H9 (cell line): ENCODE measurements at regions not wholly inside any gene's neighbourhood (a gene's known extent, or its start where the extent isn't known, plus 50 kb on each side); places are given as distances from the start of the nearest gene placed in this dataset.

Experiments used
- DNase-seq: peaks from one replicate; pipeline ENCODE4 v3.0.0-alpha.2; 2017
- H2AFZ ChIP-seq: one replicate; pipeline ENCODE4 v1.6.1; 2013; ENCODE audit warnings: mild to moderate bottlenecking, low read length, control low read depth, moderate library complexity
- H2AK5ac ChIP-seq: 2 replicates; pipeline ENCODE4 v1.6.1; 2013; ENCODE audit warnings: low read length, control low read depth, mixed read lengths; ENCODE audit not compliant: insufficient read length
- H2BK120ac ChIP-seq: one replicate; pipeline ENCODE4 v1.6.1; 2013; ENCODE audit warnings: low read depth, mild to moderate bottlenecking, low read length, control low read depth, inconsistent platforms; ENCODE audit not compliant: poor library complexity, severe bottlenecking
- H2BK12ac ChIP-seq: 2 replicates; pipeline ENCODE4 v1.6.1; 2013; ENCODE audit warnings: low read length, control low read depth, mixed read lengths, low read depth; ENCODE audit not compliant: insufficient read length
- H2BK15ac ChIP-seq: 2 replicates; pipeline ENCODE4 v1.6.1; 2013; ENCODE audit warnings: low read depth, low read length, control low read depth
- H2BK20ac ChIP-seq: one replicate; pipeline ENCODE4 v1.6.1; 2013; ENCODE audit warnings: low read depth, mild to moderate bottlenecking, low read length, control low read depth, inconsistent platforms; ENCODE audit not compliant: poor library complexity, severe bottlenecking
- H2BK5ac ChIP-seq: 2 replicates; pipeline ENCODE4 v1.6.1; 2013; ENCODE audit warnings: low read length, control low read depth, mixed read lengths; ENCODE audit not compliant: insufficient read length
- H3K14ac ChIP-seq: 2 replicates; pipeline ENCODE4 v1.6.1; 2013; ENCODE audit warnings: low read length, control low read depth; ENCODE audit not compliant: insufficient read depth
- H3K18ac ChIP-seq: 2 replicates; pipeline ENCODE4 v1.6.1; 2013; ENCODE audit warnings: low read depth, mild to moderate bottlenecking, mixed read lengths, low read length, control low read depth; ENCODE audit not compliant: insufficient read length
- H3K23ac ChIP-seq: 2 replicates; pipeline ENCODE4 v1.6.1; 2013; ENCODE audit warnings: low read length, control low read depth, mixed read lengths, low read depth; ENCODE audit not compliant: insufficient read length
- H3K23me2 ChIP-seq: 2 replicates; pipeline ENCODE4 v1.6.1; 2013; ENCODE audit warnings: low read depth, mild to moderate bottlenecking, mixed read lengths, low read length, control low read depth; ENCODE audit not compliant: insufficient read length, poor library complexity, severe bottlenecking
- H3K27ac ChIP-seq: 2 replicates; pipeline ENCODE4 v1.5.1; 2013; ENCODE audit warnings: low read length, control low read depth, mixed read lengths, low read depth; ENCODE audit not compliant: insufficient read length
- H3K27me3 ChIP-seq: 2 replicates; pipeline ENCODE4 v1.6.1; 2013; ENCODE audit warnings: low read length, control low read depth, inconsistent platforms; ENCODE audit not compliant: insufficient read depth
- H3K4ac ChIP-seq: 2 replicates; pipeline ENCODE4 v1.6.1; 2013; ENCODE audit warnings: low read depth, mild to moderate bottlenecking, control low read depth, inconsistent platforms, low read length, moderate library complexity
- H3K4me1 ChIP-seq: 2 replicates; pipeline ENCODE4 v1.6.1; 2013; ENCODE audit warnings: low read length, control low read depth, inconsistent platforms; ENCODE audit not compliant: insufficient read depth
- H3K4me2 ChIP-seq: 2 replicates; pipeline ENCODE4 v1.6.1; 2013; ENCODE audit warnings: low read length, control low read depth, mixed read lengths; ENCODE audit not compliant: insufficient read length, insufficient read depth
- H3K56ac ChIP-seq: 2 replicates; pipeline ENCODE4 v1.6.1; 2013; ENCODE audit warnings: low read depth, mild to moderate bottlenecking, mixed read lengths, low read length, control low read depth; ENCODE audit not compliant: insufficient read length
- H3K79me1 ChIP-seq: 2 replicates; pipeline ENCODE4 v1.6.1; 2013; ENCODE audit warnings: low read depth, mild to moderate bottlenecking, moderate library complexity, low read length, control low read depth, inconsistent platforms; ENCODE audit not compliant: insufficient read depth, poor library complexity, severe bottlenecking
- H3K79me2 ChIP-seq: 2 replicates; pipeline ENCODE4 v1.6.1; 2013; ENCODE audit warnings: low read length, control low read depth, inconsistent platforms; ENCODE audit not compliant: insufficient read depth
- H3K9ac ChIP-seq: 2 replicates; pipeline ENCODE4 v1.6.1; 2013; ENCODE audit warnings: low read length, control low read depth, mixed read lengths; ENCODE audit not compliant: insufficient read length; ENCODE audit errors: extremely low read depth
- H3K9me3 ChIP-seq: one replicate; pipeline ENCODE4 v1.6.1; 2013; ENCODE audit warnings: low read depth, low read length, inconsistent platforms; ENCODE audit not compliant: control insufficient read depth
- H3T11ph ChIP-seq: one replicate; pipeline ENCODE4 v1.6.1; 2013; ENCODE audit warnings: mild to moderate bottlenecking, low read length, control low read depth, inconsistent platforms
- H4K20me1 ChIP-seq: one replicate; pipeline ENCODE4 v1.6.1; 2013; ENCODE audit not compliant: control insufficient read depth, insufficient read length, insufficient read depth
- H4K5ac ChIP-seq: 2 replicates; pipeline ENCODE4 v1.6.1; 2013; ENCODE audit warnings: low read depth, mild to moderate bottlenecking, mixed read lengths, low read length, control low read depth; ENCODE audit not compliant: insufficient read length
- H4K8ac ChIP-seq: replicated peaks from 2 replicates; pipeline ENCODE4 v1.6.1; 2013; ENCODE audit warnings: low read length, control low read depth, mixed read lengths, low read depth; ENCODE audit not compliant: insufficient read length
- H4K91ac ChIP-seq: 2 replicates; pipeline ENCODE4 v1.6.1; 2013; ENCODE audit warnings: low read depth, mild to moderate bottlenecking, moderate library complexity, mixed read lengths, low read length, control low read depth; ENCODE audit not compliant: insufficient read length
- H3K27ac Mint-ChIP-seq, 3 experiments: 2 replicates in 2 of 3; 3 replicates in 1 of 3; pipeline ENCODE4 v1.8.0; 2020 to 2021; ENCODE audit warnings: mixed read lengths in 3 of 3, mild to moderate bottlenecking in 1 of 3, moderate library complexity in 1 of 3
- H3K27me3 Mint-ChIP-seq: 2 replicates; pipeline ENCODE4 v1.8.0; 2021; ENCODE audit warnings: low read depth, mild to moderate bottlenecking, moderate library complexity, mixed read lengths
- H3K36me3 Mint-ChIP-seq, 3 experiments: 2 replicates in 2 of 3; 3 replicates in 1 of 3; pipeline ENCODE4 v1.8.0; 2020 to 2021; ENCODE audit warnings: low read depth in 3 of 3, mixed read lengths in 3 of 3; ENCODE audit not compliant: insufficient read depth in 1 of 3
- H3K4me1 Mint-ChIP-seq, 2 experiments: 2 replicates each; pipeline ENCODE4 v1.8.0; 2020; ENCODE audit warnings: mixed read lengths in 2 of 2
- H3K4me3 Mint-ChIP-seq, 2 experiments: 2 replicates in 1 of 2; 3 replicates in 1 of 2; pipeline ENCODE4 v1.8.0; 2020 to 2021; ENCODE audit warnings: mild to moderate bottlenecking in 2 of 2, mixed read lengths in 2 of 2, moderate library complexity in 1 of 2
- H3K9me3 Mint-ChIP-seq, 2 experiments: 2 replicates in 1 of 2; 3 replicates in 1 of 2; pipeline ENCODE4 v1.8.0; 2020; ENCODE audit warnings: mild to moderate bottlenecking in 2 of 2, mixed read lengths in 2 of 2, moderate library complexity in 1 of 2
- TF ChIP-seq, protein P1 (sequence below): fragments of 200-600 bp; sonication (generic); conservative IDR thresholded peaks from 3 replicates; pipeline ENCODE4 v1.8.0; 2021; ENCODE audit warnings: antibody characterized with exemption, mild to moderate bottlenecking

DNA sequence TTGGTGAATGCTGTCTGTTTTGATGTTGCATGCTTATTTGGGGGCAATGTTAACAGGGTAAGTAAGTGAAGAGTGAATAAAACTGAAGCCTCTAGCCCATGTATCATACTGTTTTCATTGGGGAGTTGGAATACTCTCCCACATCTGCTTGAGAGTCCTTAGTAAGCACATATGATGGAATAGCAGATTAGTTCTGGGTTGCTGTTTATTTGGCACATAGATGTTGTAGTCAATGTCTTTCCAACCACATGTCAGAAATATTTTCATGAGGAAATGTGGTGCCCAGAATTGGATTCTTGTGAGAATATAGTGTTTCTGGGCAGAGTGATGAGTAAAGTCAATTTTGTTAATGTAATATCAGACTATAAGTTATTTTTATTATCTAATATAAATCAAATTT lies 611.7 kb upstream of the FTMT start:
- H3K18ac ChIP-seq: no peak overlapping the region
- no peak overlapping the region for H4K5ac ChIP-seq
- H2BK5ac ChIP-seq: no peak overlapping the region
- H3K23me2 ChIP-seq: no peaks in the 10 kb centered on the region
- H4K8ac ChIP-seq: no peak overlapping the region
- H2AK5ac ChIP-seq: no peak overlapping the region
- Mint-ChIP-seq H3K9me3 (peaks cover 2% of the 10 kb centered on the region in 2 experiments; a peak in 3 of 5 replicates), H3K4me3 (no peak overlapping the region), H3K27ac (no peak overlapping the region), H3K36me3 (peaks cover 0 to 4% (median 0%) of the 10 kb centered on the region in 3 experiments; a peak in 2 of 7 replicates), H3K27me3 (no peaks in the 10 kb centered on the region), H3K4me1 (peaks cover 0 to under 1% of the 10 kb centered on the region in 2 experiments; a peak in 3 of 4 replicates)
- H3K23ac ChIP-seq: no peak overlapping the region
- no peaks in the 10 kb centered on the region for H3K27me3 ChIP-seq
- DNase-seq: no peak
- H3K4ac ChIP-seq: no peak overlapping the region
- H2AFZ ChIP-seq: no peak overlapping the region
- H3K4me1 ChIP-seq: no peaks in the 10 kb centered on the region
- no peak overlapping the region for H3K56ac ChIP-seq
- TF ChIP-seq, protein P1, sequence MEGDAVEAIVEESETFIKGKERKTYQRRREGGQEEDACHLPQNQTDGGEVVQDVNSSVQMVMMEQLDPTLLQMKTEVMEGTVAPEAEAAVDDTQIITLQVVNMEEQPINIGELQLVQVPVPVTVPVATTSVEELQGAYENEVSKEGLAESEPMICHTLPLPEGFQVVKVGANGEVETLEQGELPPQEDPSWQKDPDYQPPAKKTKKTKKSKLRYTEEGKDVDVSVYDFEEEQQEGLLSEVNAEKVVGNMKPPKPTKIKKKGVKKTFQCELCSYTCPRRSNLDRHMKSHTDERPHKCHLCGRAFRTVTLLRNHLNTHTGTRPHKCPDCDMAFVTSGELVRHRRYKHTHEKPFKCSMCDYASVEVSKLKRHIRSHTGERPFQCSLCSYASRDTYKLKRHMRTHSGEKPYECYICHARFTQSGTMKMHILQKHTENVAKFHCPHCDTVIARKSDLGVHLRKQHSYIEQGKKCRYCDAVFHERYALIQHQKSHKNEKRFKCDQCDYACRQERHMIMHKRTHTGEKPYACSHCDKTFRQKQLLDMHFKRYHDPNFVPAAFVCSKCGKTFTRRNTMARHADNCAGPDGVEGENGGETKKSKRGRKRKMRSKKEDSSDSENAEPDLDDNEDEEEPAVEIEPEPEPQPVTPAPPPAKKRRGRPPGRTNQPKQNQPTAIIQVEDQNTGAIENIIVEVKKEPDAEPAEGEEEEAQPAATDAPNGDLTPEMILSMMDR: no peak
- H2BK120ac ChIP-seq: no peak overlapping the region
- no peak overlapping the region for H3T11ph ChIP-seq
- H2BK12ac ChIP-seq: no peak overlapping the region
- H3K9me3 ChIP-seq: no peaks in the 10 kb centered on the region
- no peak overlapping the region for H3K27ac ChIP-seq
- H3K79me2 ChIP-seq: no peaks in the 10 kb centered on the region
- H2BK15ac ChIP-seq: no peak overlapping the region
- no peak overlapping the region for H4K91ac ChIP-seq
- no peak overlapping the region for H3K14ac ChIP-seq
- no peak overlapping the region for H2BK20ac ChIP-seq
- no peaks in the 10 kb centered on the region for H4K20me1 ChIP-seq
- H3K4me2 ChIP-seq: no peak overlapping the region
- no peak overlapping the region for H3K9ac ChIP-seq
- no peaks in the 10 kb centered on the region for H3K79me1 ChIP-seq
